ENCODE measurements at regions not wholly inside any gene's neighbourhood (a gene's known extent, or its start where the extent isn't known, plus 50 kb on each side); places are given as distances from the start of the nearest gene placed in this dataset.

DNA sequence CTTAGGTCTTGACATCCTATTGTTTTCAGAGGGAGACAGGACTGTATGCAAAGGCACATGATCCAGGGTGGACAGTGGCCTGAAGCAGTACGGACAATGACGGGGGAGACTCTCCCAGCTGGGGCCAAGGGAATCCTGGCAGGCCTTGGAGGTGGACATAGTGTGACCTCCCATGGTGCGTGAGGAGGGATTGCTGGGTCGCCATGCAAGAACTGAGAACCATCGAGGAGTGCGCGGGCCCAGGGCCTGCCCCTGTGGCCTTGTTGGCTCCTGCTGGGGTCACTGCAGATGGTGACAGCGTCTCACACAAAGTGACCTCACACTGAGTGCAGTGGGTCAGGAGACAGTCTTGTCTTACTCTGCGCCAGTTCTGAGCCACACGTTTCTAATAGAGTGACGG, 192.4 kb downstream of the GADD45G start:
- DNase-seq: no peak

DNA sequence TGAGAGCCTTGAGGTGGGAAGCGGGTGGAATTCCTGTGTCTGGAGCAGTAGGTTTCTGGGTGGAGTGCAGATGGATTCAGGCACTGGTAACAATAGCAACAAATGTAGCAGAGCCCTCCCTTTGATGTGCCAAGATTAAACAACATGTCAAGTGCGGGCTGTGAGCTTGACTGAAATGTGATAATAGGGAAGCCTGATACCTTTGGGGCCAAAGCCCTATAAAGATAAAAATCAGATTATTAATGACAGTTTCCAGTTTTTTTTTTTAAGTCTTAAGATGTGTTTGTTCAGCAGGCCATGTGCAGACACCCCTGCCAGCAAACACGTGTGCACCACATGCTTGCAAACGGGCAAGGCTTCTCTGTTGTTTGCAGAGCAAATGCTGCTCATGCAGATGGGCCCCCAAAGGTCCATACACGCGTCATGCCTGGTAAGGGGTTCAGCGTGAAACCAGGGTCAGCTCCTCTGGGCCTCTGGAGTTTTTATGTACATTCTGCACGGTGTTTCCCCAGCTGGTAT, 193.2 kb downstream of the GADD45G start:
- no peak for DNase-seq

DNA sequence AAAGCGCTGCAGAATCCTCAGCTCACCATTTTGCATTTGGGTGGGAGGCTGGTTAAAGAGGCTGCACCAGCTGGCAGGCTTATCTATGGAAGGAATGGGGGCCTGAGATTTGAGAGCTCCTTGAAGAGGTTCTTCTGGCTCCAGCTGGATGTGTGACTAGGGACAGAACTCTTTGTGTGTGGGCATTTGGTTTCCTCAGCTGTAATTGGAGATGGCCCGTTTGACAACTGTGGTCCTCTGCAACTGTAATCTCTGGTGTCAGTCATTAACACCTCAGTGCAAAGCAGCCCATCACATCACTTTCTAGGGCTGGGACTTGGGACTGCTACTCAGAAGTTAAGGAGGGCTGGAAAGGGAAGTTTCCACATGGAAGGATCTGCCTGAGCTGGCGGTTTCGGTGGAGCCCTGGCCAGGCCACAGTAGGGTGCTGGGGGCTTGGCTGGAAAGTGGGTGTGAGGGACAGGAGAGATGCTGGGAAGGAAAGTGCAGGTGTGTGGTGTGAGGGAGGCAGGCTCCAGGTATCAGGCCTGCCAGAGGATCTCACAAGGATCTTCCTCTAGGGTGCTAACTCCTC, 193.8 kb downstream of the GADD45G start:
- no peak for DNase-seq

DNA sequence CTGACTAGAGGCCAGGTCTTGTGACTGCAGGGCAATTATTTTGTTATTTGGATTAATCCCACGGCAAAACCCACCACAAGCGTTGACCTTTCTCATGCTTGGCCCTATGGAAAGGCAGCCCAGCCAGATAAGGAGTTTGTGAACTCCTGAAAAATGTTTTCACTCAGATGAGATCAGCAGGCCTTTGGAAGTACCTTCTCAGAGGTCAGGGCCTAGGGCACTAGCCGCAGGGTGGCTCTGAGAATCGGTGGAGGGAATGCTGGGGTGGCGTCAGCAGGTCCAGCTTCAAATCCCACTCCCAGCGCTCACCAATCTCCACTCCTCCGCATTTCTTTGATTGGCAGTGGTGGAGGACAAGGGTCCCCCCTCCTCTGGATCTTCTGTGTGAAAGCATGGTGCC, 194.4 kb downstream of the GADD45G start:
- no peak for DNase-seq

DNA sequence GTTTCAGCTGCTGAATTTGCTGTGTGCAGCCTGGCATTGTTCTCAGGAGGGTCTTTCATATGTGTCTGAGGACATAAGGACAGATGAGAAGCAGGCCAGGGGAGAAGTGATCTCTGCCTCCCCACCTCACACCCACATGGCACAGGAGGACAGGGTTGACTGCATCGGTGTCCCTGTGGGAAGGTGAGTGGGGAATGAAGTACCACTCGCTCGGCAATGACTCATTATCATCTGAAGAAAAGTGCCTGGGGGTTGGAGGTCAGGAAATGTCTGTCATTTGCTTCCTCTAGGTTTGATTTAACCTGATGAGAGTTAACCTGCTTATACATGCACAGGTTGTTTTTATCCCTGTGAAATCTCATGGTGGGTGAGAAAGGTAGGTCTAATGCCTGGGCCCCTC, 195.0 kb downstream of the GADD45G start:
- DNase-seq: no peak

DNA sequence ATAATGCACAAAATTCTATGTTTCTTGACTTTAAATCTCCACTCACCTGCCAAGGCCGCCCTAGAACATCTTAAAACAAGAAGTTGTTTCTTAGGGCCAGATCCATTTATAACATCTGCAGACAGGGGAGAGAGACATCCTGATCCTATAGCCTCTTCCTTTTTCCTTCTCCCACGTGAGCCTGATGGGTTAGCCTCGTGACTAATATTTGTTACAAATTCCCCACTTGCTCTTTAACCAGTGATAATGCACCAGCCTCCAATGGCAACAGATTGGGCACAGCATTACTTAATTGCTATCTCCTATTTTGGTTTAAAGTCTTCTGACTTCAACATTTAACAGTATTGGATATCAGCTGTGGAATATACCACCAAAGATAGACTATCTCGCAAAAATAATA, 196.5 kb downstream of the GADD45G start:
- no peak for DNase-seq

DNA sequence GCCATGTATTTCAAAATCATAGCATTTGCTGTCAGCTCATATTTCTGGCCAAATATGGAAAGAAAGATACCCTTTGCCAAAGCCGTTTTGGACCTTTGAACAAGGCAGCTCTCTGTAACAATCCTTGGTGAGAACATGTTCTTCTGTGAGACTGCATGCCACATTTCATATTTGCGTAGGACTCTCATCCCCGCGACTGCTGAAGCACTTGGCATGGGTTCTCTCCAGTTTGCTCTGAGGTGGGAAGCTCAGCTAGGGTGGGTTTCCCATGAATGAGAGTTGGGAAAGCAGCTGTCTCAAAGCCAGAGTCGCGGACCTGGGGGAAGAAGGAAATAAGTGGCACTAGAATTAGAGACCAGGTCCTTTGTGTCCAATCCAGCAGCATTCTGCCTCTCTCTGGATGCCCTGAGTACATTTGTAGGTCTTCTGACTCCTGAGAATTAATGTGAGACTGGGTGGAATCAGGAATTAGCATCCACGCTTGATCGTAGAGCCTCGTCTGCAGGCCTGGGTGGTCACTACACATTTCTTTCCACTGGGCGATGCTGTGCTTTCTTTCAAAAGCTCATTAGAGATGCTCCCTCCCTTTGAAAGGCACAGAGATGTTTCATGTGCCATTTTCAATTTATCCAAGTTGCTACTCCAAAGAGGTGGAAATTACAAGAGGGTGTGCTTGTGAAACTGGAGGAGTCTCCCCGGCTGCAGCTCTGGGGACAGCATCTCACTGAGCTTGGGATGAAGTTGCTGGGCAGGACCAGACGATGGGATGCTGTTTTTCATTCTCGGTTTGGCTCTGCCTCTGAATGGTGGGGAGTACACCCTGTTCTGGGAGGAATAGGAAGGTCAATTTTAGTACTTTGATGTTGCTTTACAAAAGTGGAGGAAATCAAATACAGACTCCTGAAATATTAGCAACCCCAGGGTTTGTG, 197.2 kb downstream of the GADD45G start:
- DNase-seq: no peak

DNA sequence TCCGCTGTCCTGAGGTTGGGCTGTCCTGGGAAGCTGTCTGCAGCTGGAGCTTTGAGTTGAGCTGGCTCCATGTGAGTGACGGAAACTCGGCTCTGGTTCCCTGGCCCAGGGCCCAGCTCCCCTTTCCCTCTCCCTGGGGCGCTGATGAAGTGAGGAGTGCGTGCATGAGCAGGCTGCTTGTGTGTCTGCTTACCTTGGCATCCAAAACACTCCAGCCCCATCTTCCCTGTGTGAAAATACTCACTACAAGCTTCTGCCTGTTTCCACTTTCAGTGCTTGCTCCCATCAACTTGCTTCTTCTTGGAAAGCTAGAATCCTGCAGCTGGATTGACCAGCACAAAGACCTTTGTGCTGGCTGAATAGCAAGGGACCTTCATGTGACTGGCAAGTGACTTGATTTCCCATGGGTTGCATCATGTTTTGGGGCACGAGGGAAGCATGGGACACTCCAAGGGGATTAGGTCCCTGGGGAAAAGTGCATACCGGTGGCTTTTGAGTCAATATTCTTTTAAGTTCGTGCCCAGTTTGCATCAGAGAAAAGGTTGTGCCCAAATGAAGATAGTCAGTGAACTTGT, 198.1 kb downstream of the GADD45G start:
- no peak for DNase-seq

DNA sequence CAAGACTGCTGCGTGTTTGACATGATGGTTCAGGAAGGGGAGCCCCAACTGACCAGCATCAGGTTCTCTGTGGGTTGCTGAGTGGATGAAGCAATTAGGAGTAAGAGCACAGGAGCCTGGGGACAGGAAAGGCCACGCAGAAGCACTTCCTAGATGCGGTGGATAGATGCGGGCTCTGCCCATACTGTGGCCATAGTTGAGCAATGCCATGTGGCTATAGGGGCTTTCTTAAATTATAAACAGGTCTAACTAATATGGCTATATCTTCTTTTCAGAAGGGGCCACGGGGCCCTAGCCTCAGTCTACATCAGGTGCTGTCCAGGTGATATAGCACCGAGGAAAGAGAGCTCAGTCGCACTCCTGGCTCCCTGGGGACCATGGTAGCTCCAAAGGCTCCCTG, 198.6 kb downstream of the GADD45G start:
- DNase-seq: no peak

DNA sequence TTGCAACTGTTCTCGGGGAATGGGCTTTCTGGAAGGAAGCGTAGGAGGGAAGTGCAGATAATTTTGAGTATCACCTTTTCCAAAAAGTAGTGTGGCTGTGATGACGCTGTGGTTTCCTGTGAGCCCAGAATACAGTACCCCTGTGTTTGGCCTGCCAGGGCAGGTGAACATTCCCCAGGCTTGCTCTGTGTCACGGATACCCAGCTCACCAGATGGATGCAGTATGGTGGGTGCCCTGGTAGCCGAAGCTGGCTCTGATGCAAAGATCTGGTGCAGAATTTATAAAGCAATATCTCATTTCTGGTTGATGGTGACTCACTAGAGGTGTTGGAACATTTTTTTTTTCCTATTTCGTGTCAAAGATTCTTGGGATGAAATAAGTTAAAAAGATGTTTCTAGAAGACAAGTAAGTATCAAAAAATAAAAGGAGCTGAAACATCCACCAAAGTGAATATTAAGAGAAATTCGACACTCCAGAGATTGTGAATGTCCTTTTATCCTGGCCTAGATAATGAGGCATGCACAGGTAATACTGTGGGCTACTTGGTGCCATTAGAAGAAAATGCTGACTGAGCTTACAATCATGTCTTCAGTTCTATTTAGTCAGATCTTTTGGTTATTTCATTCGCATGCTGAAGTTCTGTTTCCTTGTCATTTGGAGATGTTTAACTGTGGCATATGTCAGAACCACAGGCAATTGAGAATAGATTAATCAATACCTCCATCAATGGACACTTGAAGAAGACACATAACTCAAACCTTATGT, 200.1 kb downstream of the GADD45G start:
- no peak for DNase-seq

DNA sequence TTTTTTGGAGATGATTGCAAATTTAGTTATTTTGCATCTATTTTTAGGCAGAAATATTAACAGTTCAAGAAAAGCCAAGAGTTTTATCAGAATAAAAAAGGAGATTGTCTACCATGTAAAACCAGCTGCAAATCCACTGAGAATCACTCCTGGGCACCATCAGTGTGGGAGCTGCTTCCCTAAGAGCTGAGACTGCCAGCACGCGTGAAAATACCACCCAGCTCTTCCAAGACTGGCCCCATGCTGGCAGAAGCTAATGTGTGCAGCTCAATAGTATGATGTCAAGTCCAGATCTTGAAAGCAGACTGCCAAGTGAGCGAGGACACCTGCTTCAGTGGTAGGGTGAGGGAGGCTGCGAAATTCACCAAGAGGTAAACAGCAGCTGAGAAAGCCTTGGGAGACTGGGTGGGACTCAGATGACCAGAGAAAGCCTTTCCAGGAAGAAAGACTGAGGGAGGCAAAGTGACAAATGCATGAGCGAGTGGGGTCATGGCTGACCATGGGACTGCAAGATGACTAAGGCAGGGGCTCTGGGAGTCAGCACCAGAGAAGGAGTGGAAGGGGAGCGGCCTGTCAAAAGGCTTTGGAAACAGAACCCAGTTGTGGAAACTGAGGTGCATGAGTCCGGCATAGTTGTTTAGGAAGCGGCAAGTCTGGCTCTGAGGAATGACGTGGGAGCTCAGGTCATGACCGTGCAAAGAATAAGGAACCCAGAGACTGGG, 200.9 kb downstream of the GADD45G start:
- no peak for DNase-seq

DNA sequence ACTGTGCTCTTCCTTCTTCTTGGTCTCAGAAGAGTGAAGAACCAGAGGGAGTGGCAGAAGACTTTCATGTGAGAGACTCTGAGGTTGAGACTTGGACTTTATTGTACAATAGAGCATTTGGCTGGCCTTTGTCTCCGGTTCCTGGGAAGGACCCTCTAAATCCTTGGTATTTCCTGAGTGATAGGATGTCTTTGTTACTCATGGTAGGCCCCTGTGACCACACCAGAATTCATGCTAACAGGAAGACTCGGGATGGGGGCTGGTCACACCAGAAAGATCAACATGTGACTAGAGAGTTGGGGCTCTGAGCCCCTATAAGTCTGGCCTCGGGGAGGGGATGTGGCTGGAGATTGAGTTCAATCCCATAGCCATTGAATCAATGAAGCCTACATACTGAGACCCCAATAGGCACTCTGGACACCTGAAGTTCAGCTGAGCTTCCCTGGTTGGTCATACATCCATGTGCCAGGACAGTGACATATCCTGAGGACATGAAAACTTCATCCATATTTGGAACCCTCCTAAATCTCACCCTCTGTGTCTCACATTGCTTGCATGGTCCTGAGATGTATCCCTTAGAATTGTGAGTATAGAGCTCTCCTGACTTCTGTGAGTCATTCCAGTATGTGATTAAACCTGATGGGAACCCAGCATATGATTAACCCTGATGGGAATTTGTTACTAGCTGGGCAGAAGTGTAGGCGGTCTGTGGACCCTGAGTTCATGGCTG, 201.7 kb downstream of the GADD45G start:
- no peak for DNase-seq

DNA sequence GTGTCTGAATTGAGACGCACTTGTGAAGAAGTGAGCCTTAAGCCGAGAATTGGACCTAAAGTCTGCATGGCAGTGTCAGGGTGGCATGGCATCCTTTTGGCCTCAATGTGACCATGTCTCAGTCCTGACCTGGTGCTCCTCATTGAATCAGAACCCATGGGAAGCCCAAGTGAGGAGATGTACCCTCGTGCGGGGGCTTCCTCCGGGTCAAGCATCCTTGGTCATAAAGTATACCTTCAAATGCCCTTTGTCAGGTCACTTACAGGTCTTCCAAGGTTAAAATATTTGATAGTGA, 202.2 kb downstream of the GADD45G start:
- no peak for DNase-seq

DNA sequence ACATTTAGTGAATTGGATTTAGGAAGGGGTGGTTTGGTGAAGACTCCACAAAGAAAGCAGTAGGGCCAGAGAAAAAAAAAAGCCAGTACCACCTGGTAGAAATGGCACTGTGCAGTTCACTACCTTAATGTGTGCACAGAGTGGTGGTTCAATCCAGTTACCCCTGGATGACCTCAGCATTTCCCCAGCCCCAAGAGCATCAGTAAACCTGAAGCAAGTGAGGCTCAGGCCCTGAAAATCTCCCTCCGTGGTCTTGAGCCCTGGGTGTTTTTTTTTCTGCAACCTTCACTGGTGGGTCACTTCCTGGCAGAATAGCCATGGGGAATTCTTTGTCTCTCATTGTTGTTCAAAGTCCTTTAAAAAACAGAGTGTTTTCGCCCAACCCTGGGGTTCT, 202.9 kb downstream of the GADD45G start:
- no peak for DNase-seq

DNA sequence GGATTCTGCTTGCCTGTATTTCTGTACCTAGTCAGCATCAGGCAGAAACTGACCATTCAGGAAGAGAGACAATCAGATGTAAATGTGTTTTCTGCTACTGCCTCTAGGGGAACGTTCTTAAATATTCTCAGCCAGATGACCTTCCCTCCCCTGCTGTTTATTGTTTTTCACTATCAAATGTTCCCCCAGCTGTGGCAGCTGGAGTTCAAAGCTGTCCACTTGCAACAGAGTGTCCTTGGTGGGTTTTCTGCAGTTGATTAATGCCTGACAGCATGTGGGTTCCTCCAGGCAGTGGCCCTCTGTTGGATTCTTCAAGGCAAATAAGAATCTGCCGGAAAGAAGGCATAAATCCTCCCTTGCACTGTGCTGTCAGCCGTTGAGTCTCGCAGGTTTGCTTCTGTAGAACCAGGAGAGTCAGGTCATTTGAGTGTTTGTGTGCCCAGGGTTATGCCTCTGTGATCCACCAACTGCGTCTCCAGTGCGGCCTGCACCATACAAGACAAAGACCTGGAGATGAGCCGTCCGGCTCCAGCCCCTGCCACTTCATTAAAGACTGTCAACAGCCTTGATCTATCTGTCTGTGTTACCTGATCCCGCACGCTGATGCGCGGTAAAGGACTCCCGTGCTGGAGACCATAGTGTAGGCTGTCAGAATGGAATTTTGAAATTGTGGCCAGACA, 203.4 kb downstream of the GADD45G start:
- DNase-seq: no peak

DNA sequence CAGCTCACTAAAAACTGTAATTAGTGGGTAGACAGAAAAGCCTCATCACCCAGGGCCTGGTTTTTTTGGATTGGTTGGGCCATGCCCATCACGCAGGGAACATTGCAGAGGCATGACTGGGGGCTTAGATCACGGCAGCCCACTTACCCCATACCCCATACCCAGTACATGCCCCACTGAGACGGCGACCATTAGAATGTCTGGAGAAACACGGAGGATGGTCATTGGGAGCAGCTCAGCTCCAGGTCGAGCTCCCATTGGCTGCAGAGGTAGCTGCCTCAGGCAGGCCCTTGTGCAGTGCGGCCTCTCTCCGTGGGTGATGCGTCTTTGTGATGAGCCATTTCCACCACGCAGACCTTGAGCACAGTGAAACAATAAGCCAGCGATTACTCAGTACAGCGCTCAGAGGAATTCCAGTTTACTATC, 204.0 kb downstream of the GADD45G start:
- DNase-seq: no peak

DNA sequence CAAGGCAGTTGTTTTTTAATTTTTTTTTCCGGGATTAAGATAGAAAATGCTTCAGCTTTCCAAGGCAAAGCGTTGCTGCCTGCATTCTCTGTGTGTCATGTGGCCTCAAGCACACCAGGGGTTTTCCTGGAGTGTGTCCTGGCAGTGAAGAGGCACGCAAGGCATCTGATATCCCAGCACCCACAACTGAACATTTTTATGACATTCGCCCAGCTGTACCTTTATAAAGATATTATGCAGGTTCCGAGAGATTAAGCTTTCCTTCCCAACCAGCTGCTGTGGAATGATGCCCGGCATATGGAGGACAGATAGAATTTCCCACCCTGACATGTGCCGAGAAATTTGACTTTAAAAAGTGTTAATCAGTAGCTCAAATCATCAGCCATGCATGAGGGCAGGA, 205.6 kb downstream of the GADD45G start:
- DNase-seq: no peak

DNA sequence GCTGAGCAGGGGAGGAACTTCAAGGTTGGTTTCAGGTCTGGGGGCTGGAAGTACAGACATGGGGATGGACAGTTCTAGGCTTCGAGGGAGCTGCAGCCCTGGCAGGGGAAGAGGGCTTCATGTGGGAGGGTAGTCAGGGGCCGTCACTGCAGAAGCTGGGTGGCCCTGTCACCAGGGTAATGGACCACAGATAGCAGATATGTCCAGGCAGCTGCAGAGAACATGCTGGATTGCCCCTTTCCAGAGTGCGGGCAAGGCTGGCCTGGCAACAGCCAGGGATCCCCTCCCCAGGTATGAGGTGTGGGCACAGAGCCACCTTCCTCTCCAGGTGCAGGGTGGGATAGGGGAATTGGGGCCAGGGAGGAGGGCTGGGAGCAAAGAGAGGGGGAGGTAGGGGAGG, 206.5 kb downstream of the GADD45G start:
- DNase-seq: no peak

DNA sequence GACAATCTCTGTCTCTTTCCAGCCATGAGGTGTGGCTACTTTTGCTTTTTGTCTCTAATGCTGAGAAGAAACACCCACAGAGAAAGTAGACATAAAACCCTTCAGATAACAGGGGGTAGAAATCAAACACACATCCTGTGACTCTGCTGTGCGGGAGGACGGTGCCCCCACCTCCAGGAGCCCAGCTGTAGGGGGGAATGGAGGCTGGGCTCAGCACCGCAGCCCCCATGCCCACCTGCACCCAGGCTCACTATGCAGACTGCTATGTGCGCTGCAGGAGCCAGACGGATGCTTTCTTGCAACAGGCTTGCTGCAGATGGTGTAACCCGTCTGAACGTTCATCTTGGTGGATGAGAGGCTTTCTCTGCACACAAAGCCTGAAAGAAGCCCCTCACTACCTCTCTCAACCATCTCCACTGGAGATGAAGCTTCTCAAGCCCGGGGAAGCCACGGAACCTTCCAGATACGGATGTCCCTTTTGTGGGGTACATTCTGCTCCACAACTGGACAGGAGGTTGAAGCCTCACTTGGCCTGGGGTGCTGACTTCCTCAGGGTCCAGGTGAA, 207.2 kb downstream of the GADD45G start:
- no peak for DNase-seq

DNA sequence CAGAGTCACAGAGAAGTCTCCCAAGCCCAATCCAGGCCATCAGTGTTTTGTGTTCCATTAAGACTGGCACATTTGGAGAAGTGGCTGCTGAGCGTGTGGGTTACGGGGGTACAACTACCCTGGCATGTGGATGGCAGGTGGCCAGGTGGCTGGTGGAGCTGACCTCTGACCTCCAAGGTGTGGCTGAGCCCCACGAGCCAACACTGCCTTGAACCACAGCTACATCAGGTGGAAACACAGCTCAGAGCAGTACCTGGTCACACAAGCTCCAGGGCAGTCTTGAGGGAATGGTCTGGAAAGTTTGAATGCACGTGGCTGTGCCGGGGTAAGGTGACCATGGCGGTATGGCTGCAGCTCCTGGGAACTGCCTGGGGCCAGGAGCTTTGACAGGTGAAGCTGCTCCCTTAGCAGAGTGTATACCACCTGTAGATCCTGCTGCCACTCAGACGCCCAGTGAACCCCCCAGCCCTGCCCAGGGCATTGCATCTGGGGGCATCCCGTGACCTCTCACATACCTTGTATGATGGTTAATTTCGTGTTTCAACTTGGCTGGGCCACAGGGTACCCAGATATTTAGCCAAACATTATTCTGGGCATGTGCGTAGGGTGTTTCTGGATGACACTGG, 207.9 kb downstream of the GADD45G start:
- DNase-seq: no peak

DNA sequence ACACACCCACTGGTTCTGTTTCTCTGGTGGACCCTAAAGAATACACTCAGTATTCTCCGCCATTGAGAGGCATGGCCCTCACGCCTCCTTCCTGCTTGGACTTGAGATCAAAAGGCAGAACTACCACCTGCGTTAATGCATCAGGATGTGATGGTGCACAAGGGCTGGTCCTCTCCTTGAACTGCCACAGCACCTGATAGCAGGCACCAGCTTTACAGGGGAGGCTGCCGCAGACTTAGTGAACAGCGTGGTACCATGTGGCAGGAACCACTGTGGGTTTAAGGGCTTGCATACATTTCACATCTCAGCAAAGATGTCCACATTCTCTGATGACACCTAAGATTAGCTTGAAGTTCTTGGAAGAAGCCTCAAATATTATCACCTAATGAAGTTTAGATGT, 208.7 kb downstream of the GADD45G start:
- DNase-seq: no peak
